Fibroblast of skin of left quadriceps (primary cell): ENCODE measurements at regions not wholly inside any gene's neighbourhood (a gene's known extent, or its start where the extent isn't known, plus 50 kb on each side); places are given as distances from the start of the nearest gene placed in this dataset.
"Not testable (repeated sequence)": the region's sequence is repeated elsewhere in the genome, so short reads cannot be mapped to it uniquely, and the experiment has no call there.

ENCODE experiments used
- DNase-seq, 2 experiments: peaks; one replicate each; pipeline ENCODE4 v3.0.0-alpha.2; 2013; ENCODE audit warnings: low read depth in 2 of 2

DNA sequence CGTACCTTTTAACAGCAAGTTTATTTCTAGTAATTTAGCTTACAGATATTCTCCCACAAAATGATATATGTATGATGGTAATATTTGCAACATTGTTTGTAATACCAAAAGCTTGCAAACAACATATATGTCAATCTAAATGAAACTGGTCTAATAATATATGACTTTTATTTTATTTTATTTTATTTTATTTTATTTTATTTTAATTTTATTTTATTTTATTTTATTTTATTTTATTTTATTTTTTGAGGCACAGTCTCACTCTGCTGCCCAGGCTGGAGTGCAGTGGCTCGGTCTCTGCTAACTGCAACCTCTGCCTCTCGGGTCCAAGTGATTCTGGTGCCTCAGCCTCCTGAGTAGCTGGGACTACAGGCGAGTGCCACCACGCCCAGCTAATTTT, 94.6 kb upstream of the ABCA1 start:
- DNase-seq: not testable (repeated sequence)

DNA sequence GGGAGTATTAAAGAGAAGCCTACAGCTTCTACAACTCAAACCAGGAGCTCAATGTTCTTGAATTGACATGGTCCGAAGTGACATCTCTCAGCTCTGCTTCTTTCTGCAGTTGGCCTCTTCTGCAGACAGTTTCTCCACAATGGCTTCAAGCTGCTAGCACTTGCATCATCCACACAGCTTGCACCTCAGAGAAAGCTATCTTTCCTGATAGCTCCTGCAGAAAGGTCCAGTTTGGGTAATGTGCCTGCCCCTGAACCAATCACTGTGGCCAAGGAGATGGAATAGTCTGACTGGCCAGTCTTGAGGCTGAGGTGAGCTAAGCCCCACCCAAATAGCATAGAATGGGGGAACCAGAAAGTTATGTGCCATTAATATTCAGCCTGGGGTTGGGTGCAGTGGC, 95.8 kb upstream of the ABCA1 start:
- no peak for DNase-seq

DNA sequence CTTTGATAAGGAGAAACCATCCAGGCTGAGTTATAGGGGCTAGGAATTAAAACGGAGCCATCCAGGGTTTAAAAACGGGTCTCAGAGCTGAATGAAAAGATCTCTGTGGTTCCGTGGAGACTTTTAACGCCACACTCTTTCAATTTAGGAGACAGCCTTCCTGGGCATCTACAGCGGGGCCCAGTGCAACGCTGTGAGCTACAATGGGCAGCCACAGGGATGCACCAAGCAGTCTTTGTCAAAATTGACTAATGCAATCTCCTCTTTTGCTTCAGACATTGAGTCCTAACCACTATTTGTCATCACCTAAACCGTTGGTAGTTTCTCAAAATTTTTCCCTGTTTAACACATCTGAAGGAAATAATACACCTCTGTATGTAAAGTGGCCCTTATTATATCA, 96.6 kb upstream of the ABCA1 start:
- no peak for DNase-seq

- peak in 1 of 2 experiments; percentile 15 for DNase-seq
These were observed 98.5 kb upstream of the ABCA1 start for GRCh38 chr9:105026451-105026850.

DNA sequence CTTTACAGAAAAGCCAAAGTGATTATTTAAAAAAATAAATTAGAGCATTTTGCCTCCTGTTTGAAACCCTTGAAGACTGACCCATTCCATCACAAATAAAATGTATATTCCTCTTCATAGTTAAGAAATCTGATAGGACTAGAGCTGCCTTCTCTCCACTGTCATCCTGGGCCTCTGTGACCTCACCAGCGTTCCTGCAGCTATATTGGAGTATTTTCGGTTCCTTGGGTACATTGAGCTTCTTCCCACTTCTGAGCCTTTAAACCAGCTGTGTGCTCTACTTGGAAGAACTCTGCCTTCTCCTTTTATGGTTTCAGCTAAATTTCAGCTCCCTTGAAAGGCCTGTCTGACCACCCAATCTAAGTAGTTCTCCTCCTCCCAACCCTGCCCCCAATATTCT, 99.1 kb upstream of the ABCA1 start:
- no peak for DNase-seq

- DNase-seq: no peak
These were observed 102.3 kb upstream of the ABCA1 start for GRCh38 chr9:105030285-105030684.

DNA sequence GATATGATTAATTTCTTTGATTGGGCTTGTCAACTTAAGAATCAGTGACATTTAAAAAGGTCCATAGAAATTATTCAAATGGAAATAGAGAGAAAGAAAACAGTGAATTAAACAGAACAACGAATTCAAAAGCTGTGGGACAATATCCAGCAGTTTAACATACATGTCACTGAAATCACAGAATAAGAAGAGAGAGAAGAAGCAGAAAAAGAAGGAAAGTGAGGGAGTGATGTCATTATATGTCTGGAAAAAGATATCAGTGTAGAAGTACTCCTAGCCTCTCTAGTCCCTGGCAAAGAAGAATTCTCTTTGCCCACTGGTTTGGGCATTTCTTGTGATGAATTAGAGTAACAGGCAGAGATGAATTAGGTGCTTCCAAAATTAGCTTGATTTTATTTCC, 109.2 kb upstream of the ABCA1 start:
- DNase-seq: no peak

- DNase-seq: no peak
These were observed 110.1 kb upstream of the ABCA1 start for GRCh38 chr9:105038051-105038450.

- DNase-seq: no peak
These were observed 111.3 kb upstream of the ABCA1 start for GRCh38 chr9:105039175-105039799.

DNA sequence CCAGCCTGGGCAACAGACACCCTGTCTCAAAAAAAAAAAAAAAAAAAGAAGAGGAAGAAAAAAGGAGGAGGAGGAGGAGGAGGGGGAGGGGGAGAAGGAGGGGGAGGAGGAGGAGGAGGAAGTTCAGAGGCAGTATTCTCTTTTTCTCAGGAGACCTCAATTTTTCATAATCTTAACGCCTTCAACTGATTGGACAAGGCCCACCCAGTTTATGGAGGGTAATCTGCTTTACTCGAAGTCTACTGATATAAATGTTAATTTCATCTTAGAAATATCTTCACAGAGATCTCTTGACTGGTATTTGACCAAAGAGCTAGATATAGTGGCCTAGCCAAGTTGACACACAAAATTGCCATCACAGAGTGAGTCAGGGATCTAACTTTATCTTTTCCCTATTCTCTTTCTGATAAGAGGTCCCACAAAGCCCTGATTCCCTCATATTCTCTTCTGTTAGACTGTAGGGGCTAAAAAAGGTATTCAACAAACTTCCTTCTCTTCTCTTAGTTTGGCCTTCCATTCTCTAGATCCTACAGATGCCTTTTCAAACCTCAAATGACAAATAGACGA, 115.5 kb upstream of the ABCA1 start:
- no peak for DNase-seq

GRCh38 chr9:105044518-105044917, 116.6 kb upstream of the ABCA1 start:
- no peak for DNase-seq

- DNase-seq: no peak
These were observed 119.2 kb upstream of the ABCA1 start for GRCh38 chr9:105046907-105047741.

- no peak for DNase-seq
These were observed 119.7 kb upstream of the ABCA1 start for GRCh38 chr9:105047742-105048041.

GRCh38 chr9:105048331-105048730, 120.4 kb upstream of the ABCA1 start:
- DNase-seq: no peak

DNA sequence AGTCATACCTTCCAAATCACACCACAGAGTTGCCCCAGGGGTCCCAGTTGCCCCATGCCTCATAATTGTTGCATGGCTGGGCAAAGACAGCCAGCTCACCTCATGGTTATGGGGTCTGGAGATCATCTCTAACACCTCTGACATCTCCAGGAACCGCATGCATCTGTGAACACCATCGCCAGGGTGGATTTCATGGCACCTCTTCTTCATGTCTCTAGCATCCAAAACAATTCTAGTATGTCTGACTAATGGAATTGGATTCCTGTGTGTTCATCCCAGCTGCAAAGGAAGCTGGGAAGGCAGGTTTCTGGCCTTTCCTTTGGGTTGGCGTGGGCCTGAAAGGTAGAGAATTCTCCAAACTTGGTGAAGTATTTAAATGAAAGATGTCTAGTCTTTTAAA, 122.3 kb upstream of the ABCA1 start:
- DNase-seq: no peak

DNA sequence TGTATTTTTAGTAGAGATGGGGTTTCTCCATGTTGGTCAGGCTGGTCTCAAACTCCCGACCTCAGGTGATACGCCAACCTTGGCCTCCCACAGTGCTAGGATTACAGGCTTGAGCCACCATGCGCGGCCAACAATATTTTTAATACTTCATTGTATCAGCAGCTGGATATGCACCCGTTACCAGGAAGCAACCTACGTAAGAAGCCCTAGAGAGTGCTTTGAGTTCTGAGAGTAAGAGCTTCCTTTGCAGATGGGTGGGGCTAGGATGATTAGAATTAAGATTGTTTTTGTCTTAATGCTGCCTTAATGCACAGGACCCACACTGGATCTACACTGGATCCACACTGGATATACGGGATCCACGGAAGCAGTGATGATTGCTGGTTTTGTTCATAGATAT, 123.9 kb upstream of the ABCA1 start:
- no peak for DNase-seq

DNA sequence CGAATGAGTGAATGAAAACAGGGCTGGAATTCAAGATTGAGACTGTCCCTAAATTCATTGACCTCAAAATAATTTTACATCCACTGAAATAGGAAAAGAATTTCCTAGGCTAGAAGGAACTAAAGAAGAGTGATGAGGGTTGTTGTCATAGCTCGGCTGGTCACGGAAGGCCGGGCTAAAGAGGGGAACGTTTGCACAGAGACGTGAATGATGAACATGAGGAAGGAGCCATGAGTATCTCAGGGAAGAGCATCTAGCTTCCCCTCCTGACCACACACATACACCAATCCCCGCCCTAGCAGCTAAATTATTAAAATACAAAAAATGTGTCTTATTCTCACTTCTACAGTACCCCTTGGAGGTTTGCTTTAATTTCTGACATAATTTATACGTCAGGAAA, 124.4 kb upstream of the ABCA1 start:
- DNase-seq: no peak

DNA sequence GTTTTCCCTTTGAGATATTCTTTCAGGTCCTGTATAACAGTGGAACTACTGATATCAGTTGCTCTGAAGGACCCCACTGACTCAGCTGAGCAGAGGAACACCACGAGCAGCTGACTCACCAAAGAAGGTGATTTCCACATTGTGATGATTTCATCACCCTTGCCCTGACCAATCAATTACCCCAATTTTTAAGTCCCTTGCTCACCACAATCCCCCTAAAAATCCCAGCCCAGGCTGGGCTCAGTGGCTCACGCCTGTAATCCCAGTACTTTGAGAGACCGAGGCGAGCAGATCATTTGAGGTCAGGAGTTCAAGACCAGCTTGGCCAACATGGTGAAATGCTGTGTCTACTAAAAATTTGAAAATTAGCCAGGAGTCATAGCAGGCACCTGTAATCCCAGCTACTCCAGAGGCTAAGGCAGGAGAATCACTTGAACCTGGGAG, 125.3 kb upstream of the ABCA1 start:
- DNase-seq: peak; percentile 45 to 55

GRCh38 chr9:105054491-105054890, 126.5 kb upstream of the ABCA1 start:
- peak; percentile 39 to 52 for DNase-seq

- DNase-seq: no peak
These were observed 128.0 kb upstream of the ABCA1 start for GRCh38 chr9:105055917-105056316.

DNA sequence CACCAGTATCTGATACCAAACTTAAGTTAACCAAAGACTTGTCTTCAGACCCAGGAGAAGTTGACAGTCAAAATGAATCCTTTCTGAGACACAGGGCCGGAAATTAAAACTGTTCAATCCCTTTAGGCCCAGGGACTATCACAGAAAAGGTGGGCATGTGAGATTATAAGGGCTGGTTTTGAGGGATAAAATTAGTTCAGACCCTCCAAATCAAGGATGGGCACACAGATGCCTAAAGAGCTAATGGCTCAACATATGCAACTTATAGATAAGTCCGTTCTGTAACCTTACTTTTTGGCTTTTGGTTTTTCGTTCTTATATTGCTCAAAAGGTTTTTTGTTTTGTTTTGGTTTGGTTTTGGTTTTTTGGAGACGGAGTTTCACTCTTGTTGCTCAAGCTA, 129.6 kb upstream of the ABCA1 start:
- DNase-seq: no peak

DNA sequence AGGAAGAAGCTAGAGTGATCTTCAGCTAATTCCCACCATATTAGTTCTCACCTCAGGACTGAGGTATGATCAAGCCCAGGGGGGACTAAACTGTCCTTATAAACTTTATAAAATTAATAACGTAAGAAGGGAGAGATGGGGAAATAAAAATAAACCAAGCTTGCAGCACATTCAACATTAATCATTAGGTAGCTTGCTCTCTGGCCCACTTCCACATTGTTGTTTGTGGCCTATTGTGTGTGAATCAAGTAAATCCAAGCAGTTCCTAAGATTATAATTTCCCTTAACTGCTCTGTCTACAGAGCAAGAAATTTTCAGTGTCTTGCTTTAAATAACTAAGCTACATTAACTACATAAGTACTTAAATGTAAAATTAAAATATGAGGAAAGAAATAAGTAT, 131.3 kb upstream of the ABCA1 start:
- DNase-seq: no peak

DNA sequence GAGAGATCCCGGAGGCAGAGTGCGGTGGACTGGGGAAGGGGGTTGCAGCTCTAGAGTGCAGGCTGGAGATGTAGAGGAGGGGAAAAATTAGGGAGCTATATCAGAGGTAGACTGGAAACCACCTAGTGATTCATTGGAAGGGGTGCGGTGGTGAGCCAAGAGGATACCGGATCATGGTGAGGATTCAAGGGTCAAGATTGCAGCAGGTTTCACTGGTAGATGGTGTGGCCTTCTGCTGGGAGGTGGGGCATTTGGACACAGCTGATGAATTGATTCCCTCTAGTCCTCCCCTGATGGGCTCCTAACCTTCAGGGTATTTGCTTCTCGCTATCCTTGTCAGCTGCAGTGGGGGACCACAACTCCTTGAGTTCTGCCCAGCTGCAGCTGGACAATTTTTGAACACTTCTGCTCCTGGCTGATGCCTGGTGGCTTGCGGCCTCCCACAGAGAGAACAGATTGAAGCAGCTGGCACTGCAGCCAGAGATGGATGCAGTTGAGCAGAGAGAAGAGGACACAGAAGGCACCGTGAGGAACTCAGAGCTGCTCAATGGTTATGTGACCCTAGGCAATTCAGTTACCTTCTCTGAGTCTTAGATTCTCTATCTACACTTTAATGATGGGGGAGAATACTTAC, 134.4 kb upstream of the ABCA1 start:
- no peak for DNase-seq
